ENCODE measurements at regions not wholly inside any gene's neighbourhood (a gene's known extent, or its start where the extent isn't known, plus 50 kb on each side); places are given as distances from the start of the nearest gene placed in this dataset.
"Not testable (repeated sequence)": the region's sequence is repeated elsewhere in the genome, so short reads cannot be mapped to it uniquely, and the experiment has no call there.

GRCh38 chr5:63089147-63089546 lies 510.5 kb downstream of the LRRC70 start:
- TF ChIP-seq CTCF (IDR thresholded peaks at IDR 0.05), result no peak
- TF ChIP-seq POLR2A (IDR thresholded peaks at IDR 0.05), result no peak
- ATAC-seq (no peak), DNase-seq (no peak)
- H3K4me1 ChIP-seq, result no peaks in the 10 kb centered on the region
- no peaks in the 10 kb centered on the region for H3K36me3 ChIP-seq
- H3K27ac ChIP-seq, result no peak overlapping the region
- WGBS (ENCODE audit: insufficient coverage, low coverage, low lambda C conversion rate, missing lambda C conversion rate), result 67% methylated on average over 1 of the region's 1 CpG
- no peaks in the 10 kb centered on the region for H3K9me3 ChIP-seq
- H3K4me3 ChIP-seq, result no peak overlapping the region
- intact Hi-C loops (cut with DNase I), result no loop called here
- H3K27me3 ChIP-seq, result no peaks in the 10 kb centered on the region

GRCh38 chr5:63085561-63085960 lies 506.9 kb downstream of the LRRC70 start:
- H3K27me3 ChIP-seq, result no peaks in the 10 kb centered on the region
- no peak overlapping the region for H3K4me3 ChIP-seq
- no peak overlapping the region for H3K27ac ChIP-seq
- ATAC-seq, result no peak
- H3K36me3 ChIP-seq, result no peaks in the 10 kb centered on the region
- no peak for TF ChIP-seq CTCF (IDR thresholded peaks at IDR 0.05)
- no peak for TF ChIP-seq POLR2A (IDR thresholded peaks at IDR 0.05)
- no peak for DNase-seq
- no peaks in the 10 kb centered on the region for H3K9me3 ChIP-seq
- no peaks in the 10 kb centered on the region for H3K4me1 ChIP-seq
- intact Hi-C loops (cut with DNase I), result no loop called here
- 9% methylated on average over 2 of the region's 2 CpGs for WGBS (ENCODE audit: insufficient coverage, low coverage, low lambda C conversion rate, missing lambda C conversion rate)

DNA sequence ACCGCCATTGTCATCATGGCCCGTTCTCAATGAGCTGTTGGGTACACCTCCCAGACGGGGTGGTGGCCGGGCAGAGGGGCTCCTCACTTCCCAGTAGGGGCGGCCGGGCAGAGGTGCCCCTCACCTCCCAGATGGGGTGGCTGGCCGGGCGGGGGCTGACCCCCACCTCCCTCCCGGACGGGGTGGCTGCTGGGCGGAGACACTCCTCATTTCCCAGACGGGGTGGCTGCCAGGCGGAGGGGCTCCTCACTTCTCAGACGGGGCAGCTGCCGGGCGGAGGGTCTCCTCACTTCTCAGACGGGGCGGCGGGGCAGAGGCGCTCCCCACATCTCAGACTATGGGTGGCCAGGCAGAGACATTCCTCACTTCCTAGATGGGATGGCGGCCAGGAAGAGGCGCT lies 505.1 kb downstream of the LRRC70 start:
- H3K36me3 ChIP-seq; ATAC-seq; DNase-seq; H3K9me3 ChIP-seq; H3K4me3 ChIP-seq; intact Hi-C loops (cut with DNase I); H3K27me3 ChIP-seq; H3K27ac ChIP-seq; H3K4me1 ChIP-seq: not testable (repeated sequence)
- 76% methylated on average over 5 of the region's 22 CpGs for WGBS (ENCODE audit: insufficient coverage, low coverage, low lambda C conversion rate, missing lambda C conversion rate)

- Histone ChIP-seq H3K27me3 (no peaks in the 10 kb centered on the region), H3K4me3 (no peak overlapping the region), H3K9me3 (no peaks in the 10 kb centered on the region), H3K36me3 (no peaks in the 10 kb centered on the region), H3K4me1 (no peaks in the 10 kb centered on the region), H3K27ac (no peak overlapping the region)
- intact Hi-C loops (cut with DNase I), result no loop called here
- TF ChIP-seq POLR2A (IDR thresholded peaks at IDR 0.05) (no peak), CTCF (IDR thresholded peaks at IDR 0.05) (no peak)
- DNase-seq (no peak), ATAC-seq (no peak)
These were observed 502.8 kb downstream of the LRRC70 start for GRCh38 chr5:63081402-63081801.

DNA sequence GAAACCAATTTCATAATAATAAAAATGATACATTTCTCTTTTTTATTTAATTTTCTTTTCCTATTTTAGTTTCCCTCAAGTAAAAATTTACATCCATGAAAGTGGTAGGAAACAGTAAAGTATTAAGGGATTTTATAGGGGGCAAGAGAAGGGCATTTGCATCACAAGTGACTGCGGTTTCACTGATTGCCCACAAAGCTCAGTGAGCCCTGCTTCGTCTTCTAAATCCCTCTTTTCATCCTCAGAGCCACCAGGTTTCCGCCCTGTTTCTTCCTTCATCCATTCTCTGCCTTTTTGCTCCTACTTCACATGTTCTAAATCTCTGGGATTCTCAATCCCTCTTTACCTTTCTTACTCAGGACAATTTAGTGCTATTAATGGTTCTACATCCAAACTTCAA lies 491.4 kb downstream of the LRRC70 start:
- Histone ChIP-seq H3K4me1 (no peaks in the 10 kb centered on the region), H3K27ac (no peak overlapping the region), H3K36me3 (no peaks in the 10 kb centered on the region), H3K4me3 (no peak overlapping the region), H3K9me3 (no peaks in the 10 kb centered on the region), H3K27me3 (no peaks in the 10 kb centered on the region)
- ATAC-seq (no peak), DNase-seq (no peak)
- intact Hi-C loops (cut with DNase I), result no loop called here
- no peak for TF ChIP-seq POLR2A (IDR thresholded peaks at IDR 0.05)
- TF ChIP-seq CTCF (IDR thresholded peaks at IDR 0.05), result no peak
- WGBS (ENCODE audit: insufficient coverage, low coverage, low lambda C conversion rate, missing lambda C conversion rate), result 51% methylated on average over 3 of the region's 3 CpGs
